ENCODE measurements at regions not wholly inside any gene's neighbourhood (a gene's known extent, or its start where the extent isn't known, plus 50 kb on each side); places are given as distances from the start of the nearest gene placed in this dataset.
"Not testable (repeated sequence)": the region's sequence is repeated elsewhere in the genome, so short reads cannot be mapped to it uniquely, and the experiment has no call there.

GRCh38 chr4:189610571-189610970, 330.1 kb upstream of the FRG1 start:
- DNase-seq (ENCODE audit: low spot score): not testable (repeated sequence)

- DNase-seq (ENCODE audit: low spot score): no peak
Measured at GRCh38 chr4:189613207-189613606, 327.5 kb upstream of the FRG1 start.

GRCh38 chr4:189615217-189615663, 325.4 kb upstream of the FRG1 start:
- no peak for DNase-seq (ENCODE audit: low spot score)

GRCh38 chr4:189617741-189618140, 322.9 kb upstream of the FRG1 start:
- not testable (repeated sequence) for DNase-seq (ENCODE audit: low spot score)

GRCh38 chr4:189619441-189620250, 321.0 kb upstream of the FRG1 start:
- DNase-seq (ENCODE audit: low spot score): not testable (repeated sequence)

GRCh38 chr4:189622574-189622973, 318.1 kb upstream of the FRG1 start:
- not testable (repeated sequence) for DNase-seq (ENCODE audit: low spot score)

GRCh38 chr4:189627041-189627440, 313.6 kb upstream of the FRG1 start:
- not testable (repeated sequence) for DNase-seq (ENCODE audit: low spot score)

GRCh38 chr4:189629733-189630132, 310.9 kb upstream of the FRG1 start:
- not testable (repeated sequence) for DNase-seq (ENCODE audit: low spot score)

- not testable (repeated sequence) for DNase-seq (ENCODE audit: low spot score)
Measured at GRCh38 chr4:189630913-189631567, 309.6 kb upstream of the FRG1 start.

- not testable (repeated sequence) for DNase-seq (ENCODE audit: low spot score)
Measured at GRCh38 chr4:189631568-189631916, 309.1 kb upstream of the FRG1 start.

GRCh38 chr4:189650436-189650835, 290.2 kb upstream of the FRG1 start:
- DNase-seq (ENCODE audit: low spot score): not testable (repeated sequence)

- DNase-seq (ENCODE audit: low spot score): not testable (repeated sequence)
Measured at GRCh38 chr4:189653130-189653653, 287.5 kb upstream of the FRG1 start.

- DNase-seq (ENCODE audit: low spot score): not testable (repeated sequence)
Measured at GRCh38 chr4:189653983-189654382, 286.7 kb upstream of the FRG1 start.

GRCh38 chr4:189654396-189654795, 286.3 kb upstream of the FRG1 start:
- not testable (repeated sequence) for DNase-seq (ENCODE audit: low spot score)

- DNase-seq (ENCODE audit: low spot score): not testable (repeated sequence)
Measured at GRCh38 chr4:189655817-189656216, 284.9 kb upstream of the FRG1 start.

GRCh38 chr4:189656641-189657040, 284.0 kb upstream of the FRG1 start:
- no peak for DNase-seq (ENCODE audit: low spot score)

- not testable (repeated sequence) for DNase-seq (ENCODE audit: low spot score)
Measured at GRCh38 chr4:189658259-189658658, 282.4 kb upstream of the FRG1 start.

GRCh38 chr4:189658831-189659230, 281.8 kb upstream of the FRG1 start:
- not testable (repeated sequence) for DNase-seq (ENCODE audit: low spot score)

GRCh38 chr4:189659287-189659686, 281.4 kb upstream of the FRG1 start:
- no peak for DNase-seq (ENCODE audit: low spot score)

- no peak for DNase-seq (ENCODE audit: low spot score)
Measured at GRCh38 chr4:189660722-189661360, 279.8 kb upstream of the FRG1 start.

- no peak for DNase-seq (ENCODE audit: low spot score)
Measured at GRCh38 chr4:189664693-189665250, 275.9 kb upstream of the FRG1 start.

- DNase-seq (ENCODE audit: low spot score): not testable (repeated sequence)
Measured at GRCh38 chr4:189665712-189666305, 274.9 kb upstream of the FRG1 start.
